WI38 (cell line): ENCODE measurements at regions not wholly inside any gene's neighbourhood (a gene's known extent, or its start where the extent isn't known, plus 50 kb on each side); places are given as distances from the start of the nearest gene placed in this dataset.

Source experiments
- H3K4me3 ChIP-seq: 2 replicates; pipeline ENCODE4 v1.5.1; 2011; ENCODE audit warnings: low read depth, mild to moderate bottlenecking, control low read depth, low read length
- CTCF ChIP-seq: IDR thresholded peaks from 2 replicates; pipeline ENCODE4 v1.5.1; 2012; ENCODE audit warnings: low read depth, mild to moderate bottlenecking, control low read depth, low read length

- H3K4me3 ChIP-seq: no peak overlapping the region
- TF ChIP-seq CTCF: no peak
Observed at GRCh38 chr21:28230559-28230958, 762.1 kb downstream of the LTN1 start.

- H3K4me3 ChIP-seq: no peak overlapping the region
- no peak for TF ChIP-seq CTCF
Observed at GRCh38 chr21:28229814-28230213, 762.9 kb downstream of the LTN1 start.

GRCh38 chr21:28228636-28228995 is 764.1 kb downstream of the LTN1 start:
- no peak for TF ChIP-seq CTCF
- no peak overlapping the region for H3K4me3 ChIP-seq

- no peak overlapping the region for H3K4me3 ChIP-seq
- TF ChIP-seq CTCF: no peak
Observed at GRCh38 chr21:28227881-28228635, 764.6 kb downstream of the LTN1 start.

- no peak for TF ChIP-seq CTCF
- no peak overlapping the region for H3K4me3 ChIP-seq
Observed at GRCh38 chr21:28226563-28226962, 766.1 kb downstream of the LTN1 start.

GRCh38 chr21:28224191-28224726 is 768.4 kb downstream of the LTN1 start:
- TF ChIP-seq CTCF: no peak
- H3K4me3 ChIP-seq: no peak overlapping the region

- H3K4me3 ChIP-seq: no peak overlapping the region
- TF ChIP-seq CTCF: no peak
Observed at GRCh38 chr21:28221984-28222383, 770.7 kb downstream of the LTN1 start.
